ENCODE measurements at regions not wholly inside any gene's neighbourhood (a gene's known extent, or its start where the extent isn't known, plus 50 kb on each side); places are given as distances from the start of the nearest gene placed in this dataset.

DNA sequence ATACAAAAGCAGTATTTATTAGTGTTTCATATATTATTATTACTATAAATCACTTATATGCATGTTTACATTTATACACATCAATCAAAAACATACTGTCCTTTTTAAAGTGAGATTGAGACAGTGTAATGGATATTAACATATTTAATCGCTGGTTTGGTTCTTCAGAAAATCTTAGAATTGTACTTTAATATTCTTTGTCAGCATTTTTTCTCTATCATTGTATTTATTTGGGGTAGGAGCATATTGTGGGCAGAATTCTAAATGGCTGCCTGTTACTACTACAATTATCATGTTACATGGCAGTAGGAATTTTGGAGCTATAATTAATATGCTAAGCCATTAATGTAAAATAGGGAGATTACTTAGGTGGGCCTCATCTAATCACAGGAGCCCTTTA lies 722.6 kb downstream of the TLR4 start:
- FAIRE-seq, result no peak

DNA sequence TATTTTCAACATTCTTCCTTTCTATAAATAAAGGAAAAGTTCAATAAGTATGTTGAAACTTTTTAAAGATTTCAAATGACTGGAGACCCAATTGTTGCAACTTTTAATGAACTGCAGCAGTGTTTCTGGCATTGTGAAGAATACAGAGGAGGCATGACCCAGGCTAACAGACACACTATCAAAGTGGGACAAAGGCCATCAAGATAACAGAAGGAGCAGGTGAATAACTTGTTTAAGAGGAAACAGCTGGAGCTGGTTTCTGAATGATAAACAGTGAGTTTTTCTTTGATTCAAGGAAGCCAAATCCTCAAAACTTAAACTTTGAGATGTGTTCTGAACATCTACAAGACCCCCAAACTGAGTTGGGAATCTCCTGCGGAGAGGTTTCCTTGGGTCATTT lies 734.6 kb downstream of the TLR4 start:
- FAIRE-seq, result no peak

DNA sequence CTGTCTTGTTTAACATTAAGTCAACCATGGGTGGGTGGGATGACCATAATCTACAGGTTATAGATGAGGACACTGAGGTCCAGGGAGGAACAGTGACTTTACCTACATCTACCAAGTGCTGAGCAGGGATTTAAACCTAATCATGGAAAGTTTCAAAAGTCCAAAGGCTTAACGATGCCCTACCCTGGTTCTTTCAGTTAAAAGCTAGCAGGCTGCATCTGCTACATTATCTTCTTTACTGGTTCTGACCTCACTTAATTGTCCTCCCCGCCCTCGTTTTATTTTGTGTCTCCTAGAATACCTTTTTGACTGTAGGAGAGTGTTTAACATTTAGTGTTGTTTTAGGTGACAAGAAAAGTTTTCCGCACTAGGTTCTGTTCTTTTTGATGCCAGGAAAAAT lies 735.2 kb downstream of the TLR4 start:
- FAIRE-seq, result no peak

DNA sequence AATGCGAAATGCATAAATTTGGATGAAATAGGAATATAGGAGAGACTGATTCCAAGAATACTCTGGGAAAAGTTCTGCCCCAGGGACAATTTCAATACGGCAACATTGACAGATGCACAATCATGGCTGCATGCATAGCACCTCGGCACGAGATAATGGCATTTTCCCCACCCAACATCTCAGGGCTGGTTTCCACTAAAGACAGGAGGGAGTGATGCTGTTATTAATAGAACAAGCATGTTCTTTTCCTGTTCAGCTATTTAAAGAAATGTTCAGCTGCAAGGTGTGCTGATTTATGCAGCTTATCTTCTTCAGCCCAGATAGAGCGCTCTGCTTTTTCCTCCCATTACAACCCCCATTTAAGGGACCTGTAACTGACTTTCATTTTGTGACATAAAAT lies 740.2 kb downstream of the TLR4 start:
- no peak for FAIRE-seq

DNA sequence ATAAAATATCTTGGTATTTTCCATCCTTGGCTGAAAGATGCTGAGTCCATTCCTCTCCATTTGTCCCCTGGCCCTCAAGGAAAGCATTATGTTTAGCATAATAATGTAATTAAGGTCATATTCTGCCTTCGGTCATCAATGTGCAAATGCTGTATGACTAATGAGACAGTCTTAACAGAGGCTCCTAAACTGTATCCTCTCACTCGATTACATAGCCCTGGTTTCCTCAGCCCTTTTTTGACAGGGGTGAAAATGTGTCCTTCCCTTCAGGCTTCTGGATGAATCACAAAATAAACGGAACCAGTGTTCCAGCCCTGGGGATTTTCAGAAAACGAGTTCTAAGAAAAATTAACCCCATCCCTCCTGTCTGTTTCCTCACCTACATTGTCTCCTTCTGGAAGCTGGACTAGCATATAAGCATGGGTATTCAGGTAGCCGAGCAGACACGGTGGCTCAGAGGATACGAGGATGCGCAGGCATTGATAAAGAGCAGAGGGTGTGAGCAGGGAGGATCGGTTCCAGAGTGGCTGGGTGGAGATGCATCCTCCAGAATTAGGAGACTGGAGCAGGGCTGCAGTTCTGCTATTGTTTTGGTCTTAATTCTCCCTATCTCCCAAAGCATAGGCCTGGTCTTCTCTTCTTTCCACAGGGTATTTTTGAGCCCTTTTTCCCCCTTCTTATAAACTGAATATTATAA lies 742.9 kb downstream of the TLR4 start:
- no peak for FAIRE-seq

DNA sequence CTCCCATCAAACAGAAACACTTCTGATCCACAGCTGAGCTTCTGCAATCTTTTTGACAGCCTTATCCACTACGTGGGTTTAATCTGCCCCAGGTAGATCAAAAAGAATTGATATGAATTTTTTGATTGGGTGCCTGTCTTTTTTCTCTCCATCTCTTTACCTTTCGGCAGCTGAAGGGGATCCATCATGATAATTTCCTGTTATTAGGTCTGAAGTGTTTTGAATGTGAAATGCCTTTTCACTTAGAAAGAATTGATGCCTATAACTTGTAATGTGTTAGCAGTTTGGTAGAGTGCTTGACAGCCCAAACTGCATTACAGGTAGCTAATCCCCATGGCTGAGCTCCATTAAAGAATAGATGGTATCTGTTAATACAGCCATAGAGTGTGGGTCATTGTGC lies 745.4 kb downstream of the TLR4 start:
- no peak for FAIRE-seq

DNA sequence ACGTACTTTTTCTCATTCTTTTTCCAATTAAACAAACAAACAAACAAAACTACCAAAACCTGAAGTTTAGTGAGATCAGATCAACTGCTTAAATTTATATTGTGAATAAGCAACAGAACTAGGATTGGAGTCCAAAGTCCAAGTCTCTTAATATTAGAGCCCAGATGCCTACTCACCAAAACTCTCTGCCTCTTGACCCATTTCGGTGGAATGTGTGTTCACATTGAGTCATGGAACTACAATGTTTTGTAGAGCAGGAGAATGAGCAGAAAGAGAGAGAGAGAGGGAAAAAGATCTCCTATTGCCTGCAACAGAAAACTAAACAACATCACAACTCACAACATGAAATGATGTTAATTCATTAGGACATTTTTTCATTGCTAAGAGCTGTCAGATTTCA lies 751.1 kb downstream of the TLR4 start:
- FAIRE-seq, result no peak

DNA sequence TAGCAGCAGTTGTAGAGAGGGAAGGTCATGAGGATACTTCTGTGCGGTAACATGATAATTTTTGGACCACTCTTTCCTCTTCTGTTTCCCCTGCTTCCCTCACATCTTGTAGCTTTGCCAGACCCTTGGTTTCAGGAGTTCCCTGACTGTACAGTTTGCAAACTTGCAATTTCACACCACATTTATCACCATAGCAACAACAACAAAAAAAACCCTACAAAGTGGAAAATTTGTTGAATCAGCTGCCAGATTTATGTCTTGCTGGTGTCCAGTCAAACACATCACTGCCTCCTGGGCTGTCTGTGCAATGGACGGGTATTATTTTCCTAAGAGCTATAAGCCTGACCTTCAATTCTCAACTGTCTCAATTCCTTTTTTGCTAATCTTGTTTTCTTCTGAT lies 751.6 kb downstream of the TLR4 start:
- no peak for FAIRE-seq

DNA sequence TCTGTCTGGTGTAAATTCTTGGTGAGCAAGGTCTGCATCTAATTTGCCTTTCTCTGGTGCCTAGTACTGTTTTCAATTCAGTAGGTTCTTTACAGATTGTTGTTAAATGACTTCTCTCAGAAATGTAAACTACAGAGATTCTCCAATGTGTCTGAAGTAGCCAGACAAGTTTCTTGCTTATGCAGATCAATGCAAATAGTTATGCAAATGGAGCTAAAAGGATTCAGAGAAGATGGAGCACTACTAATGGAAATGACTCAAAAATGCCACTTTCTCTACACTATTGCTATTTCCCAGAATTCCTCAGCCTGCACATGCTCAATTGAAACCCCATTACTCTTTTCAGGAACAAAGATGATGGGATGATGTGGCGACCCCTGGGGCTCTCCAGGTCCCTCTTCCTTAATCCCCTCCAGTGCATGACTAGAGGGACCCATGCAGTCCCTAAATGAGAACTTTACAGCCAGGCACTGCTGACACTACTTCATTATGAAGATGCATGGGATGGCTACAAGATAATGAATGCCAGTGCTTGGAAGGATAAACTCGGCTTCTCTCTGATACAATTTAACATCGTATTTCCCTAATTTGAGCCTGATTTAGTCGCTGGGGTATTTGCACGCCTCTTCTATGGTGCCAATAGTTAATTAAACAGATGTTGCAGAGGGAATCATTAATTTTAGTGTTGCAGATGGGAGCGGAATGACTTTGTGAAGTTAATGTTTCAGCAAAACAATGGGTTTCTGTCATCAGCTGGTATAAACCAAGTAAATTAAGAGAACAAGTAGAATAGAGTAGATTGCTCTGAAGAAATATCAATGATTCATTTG lies 753.2 kb downstream of the TLR4 start:
- FAIRE-seq, result no peak

DNA sequence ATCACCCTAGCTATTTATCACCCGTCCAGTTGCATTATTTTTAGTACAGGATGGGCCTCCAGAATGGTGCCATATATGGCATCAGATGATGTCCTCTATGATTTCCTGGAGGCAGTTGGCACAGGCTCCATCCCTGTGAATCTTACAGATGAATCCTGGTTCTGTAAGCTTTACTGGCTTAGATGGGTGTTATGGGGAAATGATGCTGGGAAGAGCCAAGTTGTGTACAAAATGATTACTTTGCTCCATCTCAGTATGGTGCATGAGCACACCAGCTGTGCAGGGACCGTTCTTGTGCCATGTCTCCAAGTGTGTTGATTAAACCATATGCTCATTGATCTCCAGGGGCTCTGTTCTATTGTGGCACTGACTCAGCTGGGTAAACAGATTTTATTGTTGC lies 755.7 kb downstream of the TLR4 start:
- no peak for FAIRE-seq

DNA sequence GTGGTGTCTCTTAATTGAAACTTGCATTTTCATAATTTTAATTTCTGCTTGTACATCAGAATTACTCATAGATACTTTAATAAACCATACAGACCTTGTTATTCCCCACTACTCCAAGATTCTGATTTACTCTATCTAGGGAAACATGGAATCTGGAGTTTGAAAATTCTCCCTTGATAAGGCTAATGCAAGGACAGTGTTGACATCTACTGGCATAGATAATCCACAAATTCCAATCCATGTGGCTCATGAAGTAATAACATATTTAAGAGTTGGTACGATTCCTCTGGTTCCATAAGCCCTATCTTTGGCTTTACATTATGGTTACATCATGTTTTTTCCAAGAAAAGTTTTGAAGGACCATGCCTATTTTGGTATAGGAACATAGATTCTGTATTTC lies 759.2 kb downstream of the TLR4 start:
- no peak for FAIRE-seq

DNA sequence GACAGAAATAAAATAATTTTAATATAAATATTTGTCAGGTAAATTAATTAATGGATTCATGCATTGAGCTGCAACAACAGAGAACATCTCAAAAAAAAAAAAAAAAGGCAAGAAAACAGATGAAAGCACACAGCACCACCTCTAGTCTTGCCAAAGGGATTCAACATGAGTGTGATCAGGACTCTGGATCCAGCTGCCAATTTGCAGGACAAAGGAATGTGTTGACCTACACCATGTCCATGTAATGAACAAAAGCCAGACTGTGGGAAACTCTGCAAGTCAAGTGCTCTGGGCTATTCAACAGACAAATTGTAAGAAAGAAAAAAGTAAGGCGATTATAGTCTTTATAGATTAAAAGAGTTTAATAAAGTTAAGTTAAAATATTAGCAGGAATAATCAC lies 769.3 kb downstream of the TLR4 start:
- FAIRE-seq, result no peak

DNA sequence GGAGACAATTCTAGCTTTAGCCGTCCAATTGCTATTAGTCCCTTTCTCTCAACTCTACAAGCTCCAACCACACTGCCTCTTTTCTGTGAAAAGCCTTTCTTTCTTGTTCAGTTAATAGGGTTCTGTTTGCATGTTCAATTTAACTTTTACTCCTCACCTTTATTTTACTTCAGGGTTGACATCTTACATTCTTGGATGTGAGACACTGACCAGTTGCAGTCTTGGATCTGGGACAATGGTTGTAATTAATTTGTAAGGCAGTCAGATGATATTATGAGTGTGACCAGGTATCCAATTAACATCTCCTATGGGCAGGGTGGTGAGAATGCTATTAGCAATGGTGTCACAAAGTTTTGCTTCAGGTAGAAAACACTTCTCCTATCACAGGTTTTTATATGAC lies 774.5 kb downstream of the TLR4 start:
- no peak for FAIRE-seq

DNA sequence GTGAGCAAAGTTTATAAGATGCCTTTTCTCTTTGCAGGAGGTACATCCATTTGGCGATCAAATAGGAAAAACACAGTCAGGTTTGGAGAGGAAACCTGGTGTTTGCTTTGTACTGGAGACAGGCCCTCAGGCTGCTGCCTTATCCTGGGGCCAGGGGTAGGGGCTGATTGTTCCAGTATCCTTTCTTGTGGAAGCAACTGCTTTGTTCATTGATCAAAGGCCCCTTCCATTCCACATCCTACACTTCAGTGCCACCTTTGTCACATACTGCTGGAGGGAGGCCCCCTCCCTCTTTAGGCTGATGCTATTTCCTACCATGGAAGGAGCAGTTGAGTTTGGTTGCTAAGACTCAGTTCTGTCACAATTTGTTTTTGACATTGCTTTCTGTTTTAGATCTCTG lies 778.1 kb downstream of the TLR4 start:
- no peak for FAIRE-seq

DNA sequence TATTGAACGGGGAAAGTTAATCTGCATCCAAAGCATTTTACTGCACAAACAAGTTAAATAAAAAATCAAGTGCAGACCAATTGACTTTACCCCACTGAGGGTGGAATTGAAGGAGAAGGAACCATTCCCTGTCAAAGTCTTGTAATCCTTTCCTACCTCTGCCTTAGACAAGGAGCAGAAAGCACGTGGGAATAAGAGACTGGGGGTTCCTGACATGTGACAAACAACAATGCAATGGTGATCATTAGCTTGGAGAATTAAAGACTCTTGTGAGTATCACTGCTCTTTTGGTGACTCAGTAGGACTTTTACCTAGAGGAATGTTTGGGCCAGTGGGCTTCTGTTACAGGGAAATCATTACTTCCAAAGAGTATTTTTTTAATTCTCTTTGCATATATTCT lies 779.5 kb downstream of the TLR4 start:
- no peak for FAIRE-seq

DNA sequence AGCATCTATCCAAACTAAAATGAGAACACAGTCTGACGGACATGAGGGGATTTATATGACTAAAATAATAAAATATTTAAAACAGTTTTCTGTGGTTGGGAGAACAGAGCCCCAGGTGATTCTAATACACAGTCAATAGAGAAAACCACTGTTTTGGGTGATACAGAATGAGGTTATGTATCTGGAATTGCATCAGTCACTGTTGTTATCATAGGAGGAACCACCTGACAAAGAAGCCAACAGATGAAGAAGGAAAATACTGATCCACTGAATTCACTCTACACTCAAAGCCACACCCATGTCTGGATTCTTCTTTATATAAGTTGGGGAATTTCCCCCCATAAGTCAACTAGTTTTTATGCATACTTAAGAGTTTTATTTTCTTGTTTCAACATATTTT lies 799.0 kb downstream of the TLR4 start:
- FAIRE-seq, result no peak

DNA sequence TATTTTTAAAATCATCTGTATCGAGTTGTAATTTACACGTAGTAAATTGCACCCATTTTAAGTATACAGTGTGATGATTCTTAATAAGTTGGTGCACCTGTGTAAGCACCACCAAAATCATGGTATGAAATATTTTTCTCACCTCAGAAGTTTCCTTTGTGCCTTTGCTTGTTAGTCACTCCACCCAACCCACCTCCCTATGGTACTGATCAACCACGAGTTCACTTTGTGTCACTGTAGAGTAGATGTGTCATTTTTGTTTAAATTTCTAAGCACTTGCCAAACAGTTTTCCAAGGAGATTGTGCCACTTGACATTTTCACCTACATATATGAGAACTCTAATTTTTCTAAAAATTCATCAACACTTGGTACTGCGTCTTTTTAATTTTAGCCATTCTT lies 806.5 kb downstream of the TLR4 start:
- no peak for FAIRE-seq

DNA sequence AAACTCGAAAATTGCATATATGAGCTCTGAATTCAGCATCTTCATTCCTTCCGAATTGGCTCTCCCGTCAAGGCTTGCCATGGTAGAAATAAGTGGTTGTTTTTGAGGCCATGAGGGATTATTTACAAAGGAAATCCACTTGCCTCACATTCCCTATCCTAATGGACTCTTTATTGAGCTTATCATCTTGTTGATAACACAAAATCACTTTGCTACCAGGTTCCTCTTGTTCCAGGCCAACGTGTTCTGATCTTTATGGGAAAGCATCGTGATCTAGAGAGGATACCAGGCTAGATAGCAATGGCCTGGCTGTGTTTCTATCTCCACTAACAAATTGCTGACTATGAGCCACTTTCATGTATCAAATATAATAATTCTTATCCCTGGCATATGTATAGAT lies 811.7 kb downstream of the TLR4 start:
- no peak for FAIRE-seq

DNA sequence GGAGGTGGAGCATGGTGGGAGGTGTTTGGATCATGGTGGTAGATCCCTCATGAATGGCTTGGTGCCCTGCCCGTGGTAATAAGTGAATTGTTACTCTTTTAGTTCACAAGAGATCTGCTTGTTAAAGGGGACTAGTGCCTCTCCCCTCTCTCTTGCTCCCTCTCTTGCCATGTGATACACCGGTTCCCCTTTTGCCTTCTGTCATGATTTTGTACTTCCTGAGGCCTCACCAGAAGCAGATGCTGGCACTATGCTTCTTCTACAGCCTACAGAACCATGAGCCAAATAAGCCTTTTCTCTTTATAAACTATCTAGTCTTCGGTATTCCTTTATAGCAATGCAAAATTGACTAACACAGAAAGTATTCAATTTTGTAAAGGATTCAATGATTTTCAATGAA lies 817.1 kb downstream of the TLR4 start:
- FAIRE-seq, result no peak

DNA sequence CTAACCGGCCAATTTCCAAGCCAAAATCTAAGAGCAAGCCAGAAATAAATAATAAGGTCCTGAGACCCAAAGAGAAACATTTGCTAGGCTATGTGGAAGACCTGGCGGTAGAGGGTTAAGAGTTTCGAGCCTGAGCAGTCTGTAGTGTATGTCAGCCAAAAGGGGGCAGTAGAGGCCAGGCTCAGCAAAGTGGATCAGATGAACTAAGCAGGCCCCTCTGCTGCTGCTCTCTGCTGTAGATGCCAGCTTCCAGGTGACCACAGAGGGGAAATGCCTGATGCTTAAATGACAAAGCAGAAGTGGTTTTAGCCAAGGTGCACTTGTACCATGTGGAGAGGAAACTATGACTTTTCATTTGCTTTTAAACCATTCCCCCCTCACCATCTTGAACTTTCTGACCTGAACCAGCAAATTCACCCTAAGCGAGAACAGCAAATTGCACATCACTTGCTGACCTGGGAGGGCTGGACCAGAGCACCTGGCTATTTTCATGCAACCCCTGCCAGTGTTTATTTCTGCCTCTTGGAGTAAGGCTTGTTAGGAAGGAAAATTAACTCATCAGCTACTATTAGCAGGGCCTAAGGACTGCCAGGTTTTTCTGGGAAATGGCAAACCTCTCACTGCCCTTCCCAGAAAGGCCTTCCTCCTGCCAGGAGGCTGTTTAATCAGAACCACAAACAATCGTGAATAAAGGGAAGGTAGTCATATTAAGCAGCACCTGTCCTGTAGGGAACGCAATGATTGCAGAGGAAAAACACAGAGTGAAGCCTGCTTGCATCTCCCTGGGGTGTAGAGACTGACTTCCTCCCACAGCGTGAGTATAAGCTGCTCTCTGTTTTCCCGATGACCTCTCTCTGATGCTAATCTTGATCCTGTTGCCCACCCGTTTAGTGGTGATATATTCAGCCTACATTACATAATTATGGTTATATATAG lies 818.2 kb downstream of the TLR4 start:
- no peak for FAIRE-seq

DNA sequence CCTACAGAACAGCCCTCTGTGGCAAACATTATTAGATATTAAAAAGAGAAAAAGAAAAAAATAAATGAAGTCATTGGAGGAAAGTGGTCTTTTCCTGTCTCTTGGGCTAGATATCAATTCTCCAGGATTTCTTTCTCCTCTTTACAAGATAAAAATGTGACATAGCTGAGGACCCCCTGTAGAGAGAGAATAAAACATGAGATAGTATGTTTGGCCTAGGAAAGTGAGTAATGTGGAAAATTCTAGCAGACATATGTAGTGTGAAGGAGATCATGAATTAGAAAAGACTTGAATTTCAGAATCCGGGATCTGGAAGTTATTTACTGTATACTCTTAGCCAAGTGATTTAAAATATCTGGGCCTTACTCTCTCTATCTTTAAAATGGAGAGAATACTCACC lies 823.1 kb downstream of the TLR4 start:
- FAIRE-seq, result no peak

DNA sequence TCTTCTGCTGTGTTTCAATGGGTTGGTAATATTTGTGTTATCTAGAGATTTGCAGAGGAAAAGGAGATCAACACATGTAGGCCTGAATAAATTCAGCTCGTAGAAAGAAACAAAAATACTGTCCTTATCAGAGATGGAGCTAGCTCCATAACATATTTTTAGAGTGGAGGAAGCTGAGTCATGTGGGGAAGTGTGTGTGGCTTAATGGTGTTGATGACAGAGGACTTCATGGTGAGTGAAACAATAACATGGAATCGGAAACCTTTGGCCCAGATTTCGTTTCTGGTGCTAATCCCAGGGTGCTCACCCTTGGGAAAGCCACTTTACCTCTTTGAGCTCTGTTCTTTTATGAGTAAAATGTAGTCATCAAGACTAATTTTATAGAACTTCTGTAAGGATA lies 825.0 kb downstream of the TLR4 start:
- FAIRE-seq, result no peak

DNA sequence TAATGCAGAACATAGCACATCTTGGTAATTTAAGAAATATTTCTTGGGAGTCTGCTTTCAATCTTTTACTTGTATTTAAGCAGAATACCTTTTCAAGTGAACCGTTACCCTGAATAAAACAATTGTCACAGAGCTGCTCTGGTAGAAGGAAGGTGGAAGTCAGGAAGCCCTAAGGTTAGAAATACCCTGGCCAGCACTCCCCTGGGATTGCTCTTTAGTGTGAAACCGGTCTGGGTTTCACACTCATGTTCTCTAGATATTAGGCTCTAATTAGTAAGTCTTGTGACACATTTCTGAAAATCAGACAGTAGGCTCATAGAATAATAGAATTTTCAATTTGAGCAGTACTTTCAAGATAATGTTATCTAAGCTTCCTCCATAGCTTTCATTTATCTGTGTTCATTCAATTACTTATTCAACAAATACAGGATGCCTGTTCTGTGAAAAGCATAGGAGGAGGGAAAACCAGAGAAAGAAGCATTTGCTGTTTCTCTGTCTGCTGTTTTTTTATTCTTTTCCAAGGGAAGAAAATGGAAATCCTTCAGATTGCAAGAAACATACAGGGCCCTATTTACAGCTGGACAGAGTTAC lies 825.5 kb downstream of the TLR4 start:
- FAIRE-seq, result no peak
